Kidney (tissue), 13 donors: ENCODE measurements at regions not wholly inside any gene's neighbourhood (a gene's known extent, or its start where the extent isn't known, plus 50 kb on each side); places are given as distances from the start of the nearest gene placed in this dataset.

Experiments used
- DNase-seq, 5 donors: peaks; one replicate each; pipeline ENCODE4 v3.0.0-alpha.2; 2013 to 2020
- FAIRE-seq: peaks from 2 replicates; lab custom pipeline; 2012; peaks lifted over from hg19 to GRCh38; lab: Jason Lieb, UNC
- H3K27ac ChIP-seq, 2 donors: one replicate each; pipeline ENCODE4 v1.7.0; 2013; ENCODE audit warnings: low read depth in 2 of 2, low read length in 2 of 2, inconsistent platforms in 1 of 2
- H3K27me3 ChIP-seq: one replicate; pipeline ENCODE4 v1.7.1; 2013; ENCODE audit warnings: low read length, inconsistent platforms; ENCODE audit not compliant: control insufficient read depth, insufficient read depth
- H3K36me3 ChIP-seq, 3 donors: one replicate each; pipeline versions ENCODE4 v1.7.0 to v1.7.1; 2013; ENCODE audit warnings: low read length in 3 of 3, control low read depth in 1 of 3, inconsistent platforms in 1 of 3; ENCODE audit not compliant: insufficient read depth in 3 of 3, control insufficient read depth in 2 of 3
- H3K4me1 ChIP-seq, 3 donors: one replicate each; pipeline versions ENCODE4 v1.7.0 to v1.7.1; 2013; ENCODE audit warnings: low read length in 3 of 3, inconsistent platforms in 1 of 3, low read depth in 1 of 3; ENCODE audit not compliant: control insufficient read depth in 2 of 3, insufficient read depth in 2 of 3
- H3K4me3 ChIP-seq, 3 donors: one replicate each; pipeline versions ENCODE4 v1.7.0 to v1.8.1; 2013; ENCODE audit warnings: low read length in 3 of 3, control low read depth in 1 of 3, inconsistent platforms in 1 of 3
- H3K9ac ChIP-seq, 3 donors: one replicate each; pipeline versions ENCODE4 v1.7.0 to v1.7.1; 2013; ENCODE audit warnings: low read length in 3 of 3, control low read depth in 1 of 3, inconsistent platforms in 1 of 3
- H3K9me3 ChIP-seq, 3 donors: one replicate each; pipeline versions ENCODE4 v1.7.0 to v1.7.1; 2013; ENCODE audit warnings: low read length in 3 of 3, control low read depth in 1 of 3, inconsistent platforms in 1 of 3; ENCODE audit not compliant: control insufficient read depth in 2 of 3, insufficient read depth in 1 of 3
- intact Hi-C: fragments of 100-400 bp; cut with DNase I; formaldehyde crosslinking; loops from one replicate; pipeline ENCODE4 v1.11.1; 2022
- TF ChIP-seq, protein P1 (sequence below): IDR thresholded peaks from 3 replicates; pipeline ENCODE4 v1.5.1; 2012; ENCODE audit warnings: mild to moderate bottlenecking, moderate library complexity, borderline replicate concordance; ENCODE audit not compliant: insufficient read depth; ENCODE audit errors: extremely low read depth
- donor health status: control.
- donor health status: control.
- donor health status: control.
- donor health status: control.
- donor health status: control.
- donor health status: DM: yes; HTN: yes; CAD: no.
- donor health status: Normal renal cell carcinoma (clear cell type).

GRCh38 chr15:96274087-96274440 lies 56.4 kb upstream of the NR2F2 start:
- TF ChIP-seq, protein P1, sequence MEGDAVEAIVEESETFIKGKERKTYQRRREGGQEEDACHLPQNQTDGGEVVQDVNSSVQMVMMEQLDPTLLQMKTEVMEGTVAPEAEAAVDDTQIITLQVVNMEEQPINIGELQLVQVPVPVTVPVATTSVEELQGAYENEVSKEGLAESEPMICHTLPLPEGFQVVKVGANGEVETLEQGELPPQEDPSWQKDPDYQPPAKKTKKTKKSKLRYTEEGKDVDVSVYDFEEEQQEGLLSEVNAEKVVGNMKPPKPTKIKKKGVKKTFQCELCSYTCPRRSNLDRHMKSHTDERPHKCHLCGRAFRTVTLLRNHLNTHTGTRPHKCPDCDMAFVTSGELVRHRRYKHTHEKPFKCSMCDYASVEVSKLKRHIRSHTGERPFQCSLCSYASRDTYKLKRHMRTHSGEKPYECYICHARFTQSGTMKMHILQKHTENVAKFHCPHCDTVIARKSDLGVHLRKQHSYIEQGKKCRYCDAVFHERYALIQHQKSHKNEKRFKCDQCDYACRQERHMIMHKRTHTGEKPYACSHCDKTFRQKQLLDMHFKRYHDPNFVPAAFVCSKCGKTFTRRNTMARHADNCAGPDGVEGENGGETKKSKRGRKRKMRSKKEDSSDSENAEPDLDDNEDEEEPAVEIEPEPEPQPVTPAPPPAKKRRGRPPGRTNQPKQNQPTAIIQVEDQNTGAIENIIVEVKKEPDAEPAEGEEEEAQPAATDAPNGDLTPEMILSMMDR = no peak
- intact Hi-C loops = no loop called here
- H3K27me3 ChIP-seq = no peaks in the 10 kb centered on the region
- no peak overlapping the region for H3K9ac ChIP-seq
- no peaks in the 10 kb centered on the region for H3K9me3 ChIP-seq
- no peak for DNase-seq
- no peak overlapping the region for H3K4me3 ChIP-seq
- peaks cover under 1 to 3% (median 3%) of the 10 kb centered on the region in 3 donors for H3K36me3 ChIP-seq
- no peak for FAIRE-seq
- no peak overlapping the region for H3K27ac ChIP-seq
- H3K4me1 ChIP-seq = peaks cover 0 to 4% (median under 1%) of the 10 kb centered on the region in 3 donors

DNA sequence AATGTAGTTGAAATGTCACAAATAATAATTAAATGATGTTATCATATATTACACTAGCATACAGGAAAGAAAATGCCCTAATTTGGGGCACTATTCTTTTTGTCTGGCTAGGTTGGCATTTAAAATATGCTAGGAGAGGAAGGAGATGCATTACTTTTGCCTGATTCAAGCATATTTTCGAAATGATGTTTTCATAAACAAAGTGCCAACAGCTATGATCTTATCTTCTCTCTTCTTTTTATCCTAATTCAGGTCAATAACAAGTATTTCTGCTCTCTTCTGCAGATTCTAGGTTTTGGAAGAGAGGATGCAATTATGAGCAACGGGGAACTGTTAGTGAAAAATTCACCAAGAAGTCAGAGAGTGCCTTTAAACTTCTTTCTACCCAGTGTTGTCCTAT lies 55.8 kb upstream of the NR2F2 start:
- Histone ChIP-seq H3K27me3 (no peaks in the 10 kb centered on the region), H3K9ac (no peak overlapping the region), H3K4me3 (no peak overlapping the region), H3K4me1 (no peaks in the 10 kb centered on the region), H3K27ac (no peak overlapping the region), H3K36me3 (peaks cover 3 to 4% (median 3%) of the 10 kb centered on the region in 3 donors), H3K9me3 (no peaks in the 10 kb centered on the region)
- no peak for FAIRE-seq
- no peak for DNase-seq
- TF ChIP-seq, protein P1 = no peak
- intact Hi-C loops = no loop called here

GRCh38 chr15:96276438-96277210 lies 53.9 kb upstream of the NR2F2 start:
- no peaks in the 10 kb centered on the region for H3K9me3 ChIP-seq
- DNase-seq (no peak), FAIRE-seq (no peak)
- peaks cover 5 to 11% (median 6%) of the 10 kb centered on the region in 3 donors for H3K36me3 ChIP-seq
- TF ChIP-seq, protein P1 = no peak
- no peak overlapping the region for H3K9ac ChIP-seq
- H3K4me1 ChIP-seq = no peaks in the 10 kb centered on the region
- H3K27me3 ChIP-seq = no peaks in the 10 kb centered on the region
- intact Hi-C loops = no loop called here
- H3K4me3 ChIP-seq = no peak overlapping the region
- no peak overlapping the region for H3K27ac ChIP-seq
